ENCODE measurements at regions not wholly inside any gene's neighbourhood (a gene's known extent, or its start where the extent isn't known, plus 50 kb on each side); places are given as distances from the start of the nearest gene placed in this dataset.

DNA sequence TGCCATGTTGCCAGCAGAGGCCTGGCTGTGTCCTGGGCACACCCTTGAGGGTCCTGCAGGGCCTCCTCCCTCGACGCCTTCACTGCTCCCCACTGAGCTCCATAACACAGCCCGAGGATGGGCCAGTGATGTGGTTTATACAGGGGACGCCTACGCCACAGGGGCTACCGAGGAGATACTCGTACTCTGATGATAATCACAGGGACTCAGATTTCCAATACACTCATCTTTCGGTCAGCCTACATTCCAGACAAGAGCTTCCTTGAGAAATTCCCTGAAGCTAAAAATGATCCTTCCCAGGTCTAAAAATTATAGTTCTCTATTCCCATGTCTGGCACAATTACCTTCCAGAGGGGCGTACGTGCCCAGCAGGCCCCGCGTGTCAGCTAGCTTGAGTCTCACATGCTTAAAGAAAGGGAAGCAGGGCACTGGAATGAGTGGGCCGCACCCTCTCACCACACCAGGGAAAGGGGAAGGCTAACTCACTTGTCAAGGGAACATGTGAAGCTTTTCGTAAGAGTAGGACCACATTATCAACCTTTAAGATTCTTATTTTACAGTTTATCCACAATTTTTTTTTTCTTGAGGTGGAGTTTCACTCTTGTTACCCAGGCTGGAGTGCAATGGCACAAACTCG is 159.5 kb upstream of the NDUFV2 start:
- TF ChIP-seq POLR2A (IDR thresholded peaks at IDR 0.05; ENCODE audit: low read length) = no peak
- TF ChIP-seq GATA1 (IDR thresholded peaks at IDR 0.05; ENCODE audit: low read depth, low read length) = no peak

Measured in erythroblast (primary cell).